Psoas muscle (tissue), 7 donors: ENCODE measurements at regions not wholly inside any gene's neighbourhood (a gene's known extent, or its start where the extent isn't known, plus 50 kb on each side); places are given as distances from the start of the nearest gene placed in this dataset.

Experiments used
- ATAC-seq, 4 donors: fragments of 200-7000 bp; cut with Tn5 transposase; one replicate each; pipeline ENCODE4 v1.9.1; 2020; ENCODE audit warnings: moderate library complexity in 3 of 4, mild to moderate bottlenecking in 2 of 4
- DNase-seq, 2 donors: peaks; one replicate each; pipeline ENCODE4 v3.0.0-alpha.2; 2020
- H3K27ac ChIP-seq: fragments of 200-600 bp; one replicate; pipeline ENCODE4 v1.8.0; 2022
- H3K27me3 ChIP-seq, 3 donors: fragments of 200-600 bp in 1 of 3; one replicate each; pipeline versions ENCODE4 v1.6.1 to v1.8.0; 2013 to 2022; ENCODE audit warnings: low read length in 2 of 3, mild to moderate bottlenecking in 2 of 3, moderate library complexity in 1 of 3; ENCODE audit not compliant: insufficient read depth in 3 of 3
- H3K36me3 ChIP-seq, 2 donors: fragments of 200-600 bp in 1 of 2; one replicate each; pipeline versions ENCODE4 v1.6.1 to v1.8.0; 2013 to 2022; ENCODE audit warnings: low read depth in 1 of 2, mild to moderate bottlenecking in 1 of 2, moderate library complexity in 1 of 2; ENCODE audit not compliant: insufficient read depth in 1 of 2
- H3K4me1 ChIP-seq: fragments of 200-600 bp; one replicate; pipeline ENCODE4 v1.8.0; 2022
- H3K4me3 ChIP-seq: fragments of 200-600 bp; one replicate; pipeline ENCODE4 v1.8.0; 2022; ENCODE audit warnings: mild to moderate bottlenecking
- H3K9me3 ChIP-seq: fragments of 200-600 bp; one replicate; pipeline ENCODE4 v1.8.0; 2022
- WGBS, 3 donors: extraction: QIAGEN DNeasy Blood & Tissue Kit; methylation state at CpG; one replicate each; pipeline versions ENCODE4 v1.1.6 to v1.1.7; 2013; 5-methylcytosine and 5-hydroxymethylcytosine counted together
- intact Hi-C, 2 donors: fragments of 100-400 bp; cut with DNase I; formaldehyde crosslinking; loops; one replicate each; pipeline versions ENCODE4 v1.11.0 to v1.14.2; 2022
- TF ChIP-seq, protein P1 (sequence below): fragments of 200-600 bp; IDR thresholded peaks from one replicate; pipeline ENCODE4 v1.8.0; 2022; ENCODE audit warnings: antibody characterized with exemption
- donor health status: healthy with polysubstance abuse.
- donor health status: DM: no; HTN: no; CAD: no; lungs with moderate emphysema.
- donor health status: Bipolar disorder and iron deficiency.
- donor health status: healthy.
- donor health status: DM: yes; HTN: yes; CAD: no.
- donor health status: DM: no; HTN: no; CAD: no.
- donor health status: DM: yes; HTN: yes; CAD: no.

DNA sequence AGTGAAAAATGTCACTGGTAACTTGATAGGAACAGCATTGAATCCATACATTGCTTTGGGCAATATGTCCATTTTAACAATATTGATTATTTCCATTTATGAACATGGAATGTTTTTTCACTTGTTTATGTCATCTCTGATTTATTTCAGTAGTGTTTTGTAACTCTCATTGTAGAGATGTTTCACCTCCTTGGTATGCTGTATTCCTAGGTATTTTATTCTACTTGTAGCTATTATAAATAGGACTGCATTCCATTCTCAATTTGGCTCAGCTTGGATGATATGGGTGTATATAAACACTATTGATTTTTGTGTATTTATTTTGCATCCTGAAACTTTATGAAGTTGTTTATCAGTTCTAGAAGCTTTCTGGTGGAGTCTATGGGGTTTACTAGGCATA lies 730.3 kb downstream of the DOK5 start:
- ATAC-seq (no peak), DNase-seq (no peak)
- TF ChIP-seq, protein P1, sequence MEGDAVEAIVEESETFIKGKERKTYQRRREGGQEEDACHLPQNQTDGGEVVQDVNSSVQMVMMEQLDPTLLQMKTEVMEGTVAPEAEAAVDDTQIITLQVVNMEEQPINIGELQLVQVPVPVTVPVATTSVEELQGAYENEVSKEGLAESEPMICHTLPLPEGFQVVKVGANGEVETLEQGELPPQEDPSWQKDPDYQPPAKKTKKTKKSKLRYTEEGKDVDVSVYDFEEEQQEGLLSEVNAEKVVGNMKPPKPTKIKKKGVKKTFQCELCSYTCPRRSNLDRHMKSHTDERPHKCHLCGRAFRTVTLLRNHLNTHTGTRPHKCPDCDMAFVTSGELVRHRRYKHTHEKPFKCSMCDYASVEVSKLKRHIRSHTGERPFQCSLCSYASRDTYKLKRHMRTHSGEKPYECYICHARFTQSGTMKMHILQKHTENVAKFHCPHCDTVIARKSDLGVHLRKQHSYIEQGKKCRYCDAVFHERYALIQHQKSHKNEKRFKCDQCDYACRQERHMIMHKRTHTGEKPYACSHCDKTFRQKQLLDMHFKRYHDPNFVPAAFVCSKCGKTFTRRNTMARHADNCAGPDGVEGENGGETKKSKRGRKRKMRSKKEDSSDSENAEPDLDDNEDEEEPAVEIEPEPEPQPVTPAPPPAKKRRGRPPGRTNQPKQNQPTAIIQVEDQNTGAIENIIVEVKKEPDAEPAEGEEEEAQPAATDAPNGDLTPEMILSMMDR: no peak
- Histone ChIP-seq H3K4me3 (no peak overlapping the region), H3K27me3 (peaks cover 0 to 1% (median 0%) of the 10 kb centered on the region in 3 donors), H3K9me3 (no peaks in the 10 kb centered on the region), H3K4me1 (no peaks in the 10 kb centered on the region), H3K27ac (no peak overlapping the region), H3K36me3 (no peaks in the 10 kb centered on the region)
- intact Hi-C loops: no loop called here

DNA sequence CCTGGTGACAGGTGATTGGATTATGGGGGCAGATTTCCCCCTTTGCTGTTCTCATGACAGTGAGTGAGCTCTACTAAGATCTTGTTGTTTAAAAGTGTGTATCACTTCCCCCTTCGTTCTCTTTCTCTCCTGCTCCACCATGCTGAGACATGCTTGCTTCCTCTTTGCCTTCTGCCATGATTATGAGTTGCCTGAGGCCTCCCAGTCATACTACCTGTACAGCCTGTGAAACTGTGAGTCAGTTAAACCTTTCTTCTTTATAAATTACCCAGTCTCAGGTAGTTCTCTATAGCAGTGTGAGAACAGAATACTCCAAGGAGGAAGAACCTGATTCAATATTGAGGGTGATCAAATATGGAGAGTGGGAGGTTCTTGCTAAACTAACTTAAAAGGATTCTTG lies 724.9 kb downstream of the DOK5 start:
- no peaks in the 10 kb centered on the region for H3K27me3 ChIP-seq
- TF ChIP-seq, protein P1: no peak
- H3K27ac ChIP-seq: no peak overlapping the region
- WGBS, 3 donors: 91 to 93% (median 92%) methylated on average over 1 of the region's 1 CpG
- intact Hi-C loops: no loop called here
- H3K4me3 ChIP-seq: no peak overlapping the region
- no peak for DNase-seq
- H3K36me3 ChIP-seq: no peaks in the 10 kb centered on the region
- no peaks in the 10 kb centered on the region for H3K4me1 ChIP-seq
- no peak for ATAC-seq
- H3K9me3 ChIP-seq: no peaks in the 10 kb centered on the region

DNA sequence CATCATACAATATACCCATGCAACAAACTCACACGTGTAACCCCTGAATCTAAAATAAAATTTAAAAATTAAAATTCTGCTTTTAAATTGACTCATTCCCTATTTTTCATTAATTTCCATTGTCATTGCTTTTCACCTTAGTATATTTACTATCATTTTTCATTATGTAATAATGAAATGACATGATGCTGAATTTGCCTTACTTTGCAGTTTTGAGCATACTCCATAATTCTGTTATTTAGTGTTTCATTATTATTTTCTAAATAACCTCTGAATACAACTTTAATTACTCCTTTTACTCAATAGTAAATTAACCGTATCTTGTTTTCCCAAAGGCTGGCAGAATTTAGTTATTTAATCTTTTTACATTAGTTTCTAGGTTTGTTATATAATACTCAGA lies 719.6 kb downstream of the DOK5 start:
- WGBS, 3 donors: 66 to 88% (median 85%) methylated on average over 2 of the region's 2 CpGs
- TF ChIP-seq, protein P1: no peak
- H3K27me3 ChIP-seq: no peaks in the 10 kb centered on the region

DNA sequence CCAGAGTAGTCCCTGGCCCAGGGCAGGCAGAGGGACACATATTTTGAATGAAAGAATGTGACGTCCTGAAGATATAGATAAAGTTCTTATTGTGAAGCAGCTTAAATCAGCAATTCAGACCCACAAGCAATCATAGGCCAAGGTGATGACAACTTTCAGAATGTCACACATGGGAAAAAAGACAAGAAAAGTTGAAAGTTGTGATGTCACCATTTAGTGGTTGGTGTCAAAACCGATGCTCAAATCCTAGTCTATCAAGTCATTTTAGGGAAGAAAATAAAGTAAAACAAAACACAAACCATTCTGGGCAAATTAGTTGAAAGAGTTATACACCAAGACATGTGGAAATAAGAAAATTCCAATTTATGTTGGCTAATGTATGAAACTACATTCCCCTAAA lies 710.8 kb downstream of the DOK5 start:
- no peaks in the 10 kb centered on the region for H3K4me1 ChIP-seq
- H3K9me3 ChIP-seq: no peaks in the 10 kb centered on the region
- H3K36me3 ChIP-seq: no peaks in the 10 kb centered on the region
- H3K27ac ChIP-seq: no peak overlapping the region
- no peaks in the 10 kb centered on the region for H3K27me3 ChIP-seq
- DNase-seq (no peak), ATAC-seq (no peak)
- no peak overlapping the region for H3K4me3 ChIP-seq
- TF ChIP-seq, protein P1: no peak
- 53 to 88% (median 84%) methylated on average over 2 of the region's 2 CpGs for WGBS, 3 donors
- intact Hi-C loops: no loop called here

More for the DNA sequence above, 719.6 kb downstream of the DOK5 start:
- Histone ChIP-seq H3K9me3 (no peaks in the 10 kb centered on the region), H3K4me1 (no peaks in the 10 kb centered on the region), H3K4me3 (no peak overlapping the region), H3K36me3 (no peaks in the 10 kb centered on the region), H3K27ac (no peak overlapping the region)
- ATAC-seq (no peak), DNase-seq (no peak)
- intact Hi-C loops: no loop called here

DNA sequence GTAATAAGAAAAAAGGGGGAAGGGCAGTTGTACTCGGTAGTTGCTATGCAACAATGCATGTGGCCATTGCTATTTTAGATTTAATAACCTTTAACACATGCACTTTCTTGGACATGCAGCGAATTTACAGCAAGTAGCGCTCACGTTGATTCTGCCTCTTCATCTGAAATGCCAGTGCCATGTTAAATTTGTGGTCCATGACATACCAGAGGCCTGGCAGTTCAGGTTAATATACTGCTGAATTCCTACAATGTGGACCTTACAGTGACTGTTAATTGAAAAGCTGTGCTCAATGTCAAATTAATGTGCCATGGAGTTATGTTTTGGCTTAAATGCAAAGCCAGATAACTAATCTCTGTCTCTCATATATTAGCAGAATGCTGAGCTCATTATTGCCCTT lies 699.7 kb downstream of the DOK5 start:
- TF ChIP-seq, protein P1: no peak
- intact Hi-C loops: no loop called here
- ATAC-seq: no peak
- no peak overlapping the region for H3K27ac ChIP-seq
- H3K27me3 ChIP-seq: no peaks in the 10 kb centered on the region
- no peaks in the 10 kb centered on the region for H3K9me3 ChIP-seq
- H3K4me3 ChIP-seq: no peak overlapping the region
- H3K36me3 ChIP-seq: no peaks in the 10 kb centered on the region
- no peak for DNase-seq
- no peaks in the 10 kb centered on the region for H3K4me1 ChIP-seq
- 71 to 76% (median 76%) methylated on average over 4 of the region's 4 CpGs for WGBS, 3 donors
